ENCODE measurements at regions not wholly inside any gene's neighbourhood (a gene's known extent, or its start where the extent isn't known, plus 50 kb on each side); places are given as distances from the start of the nearest gene placed in this dataset.

GRCh38 chr10:83357004-83357403, 782.3 kb upstream of the GHITM start:
- DNase-seq = no peak
- H3K27ac ChIP-seq = no peak overlapping the region
- no peaks in the 10 kb centered on the region for H3K27me3 ChIP-seq (ENCODE audit: insufficient read depth, low read depth, severe bottlenecking)
- H3K9me3 ChIP-seq (ENCODE audit: severe bottlenecking) = peaks cover 3% of the 10 kb centered on the region
- no peaks in the 10 kb centered on the region for H3K36me3 ChIP-seq
- no peak for TF ChIP-seq CTCF (IDR thresholded peaks at IDR 0.05; ENCODE audit: low read depth, low read length)
- no peak overlapping the region for H3K4me3 ChIP-seq (ENCODE audit: low read depth, low read length)

GRCh38 chr10:83357627-83358026, 781.7 kb upstream of the GHITM start:
- TF ChIP-seq CTCF (IDR thresholded peaks at IDR 0.05; ENCODE audit: low read depth, low read length) = no peak

GRCh38 chr10:83367036-83367435, 772.3 kb upstream of the GHITM start:
- no peaks in the 10 kb centered on the region for H3K36me3 ChIP-seq
- peaks cover 2% of the 10 kb centered on the region for H3K9me3 ChIP-seq (ENCODE audit: severe bottlenecking)
- no peak for DNase-seq
- no peak overlapping the region for H3K27ac ChIP-seq
- H3K27me3 ChIP-seq (ENCODE audit: insufficient read depth, low read depth, severe bottlenecking) = no peaks in the 10 kb centered on the region
- TF ChIP-seq CTCF (IDR thresholded peaks at IDR 0.05; ENCODE audit: low read depth, low read length) = no peak
- no peak overlapping the region for H3K4me3 ChIP-seq (ENCODE audit: low read depth, low read length)

More at GRCh38 chr10:83357627-83358026, 781.7 kb upstream of the GHITM start:
- DNase-seq = no peak
- H3K27ac ChIP-seq = no peak overlapping the region
- H3K9me3 ChIP-seq (ENCODE audit: severe bottlenecking) = peaks cover 5% of the 10 kb centered on the region
- no peaks in the 10 kb centered on the region for H3K36me3 ChIP-seq
- H3K4me3 ChIP-seq (ENCODE audit: low read depth, low read length) = no peak overlapping the region
- H3K27me3 ChIP-seq (ENCODE audit: insufficient read depth, low read depth, severe bottlenecking) = no peaks in the 10 kb centered on the region

GRCh38 chr10:83371696-83372490, 767.4 kb upstream of the GHITM start:
- no peak for TF ChIP-seq CTCF (IDR thresholded peaks at IDR 0.05; ENCODE audit: low read depth, low read length)
- H3K36me3 ChIP-seq = no peaks in the 10 kb centered on the region
- no peaks in the 10 kb centered on the region for H3K9me3 ChIP-seq (ENCODE audit: severe bottlenecking)
- DNase-seq = no peak
- H3K27ac ChIP-seq = no peak overlapping the region
- no peak overlapping the region for H3K4me3 ChIP-seq (ENCODE audit: low read depth, low read length)
- H3K27me3 ChIP-seq (ENCODE audit: insufficient read depth, low read depth, severe bottlenecking) = no peaks in the 10 kb centered on the region

- Histone ChIP-seq H3K4me3 (ENCODE audit: low read depth, low read length) (no peak overlapping the region), H3K9me3 (ENCODE audit: severe bottlenecking) (no peaks in the 10 kb centered on the region), H3K27ac (no peak overlapping the region), H3K36me3 (no peaks in the 10 kb centered on the region), H3K27me3 (ENCODE audit: insufficient read depth, low read depth, severe bottlenecking) (no peaks in the 10 kb centered on the region)
- no peak for TF ChIP-seq CTCF (IDR thresholded peaks at IDR 0.05; ENCODE audit: low read depth, low read length)
- DNase-seq = no peak
Observed at GRCh38 chr10:83372646-83373045, 766.7 kb upstream of the GHITM start.

GRCh38 chr10:83373671-83374070, 765.6 kb upstream of the GHITM start:
- peak; percentile 73 for TF ChIP-seq CTCF (IDR thresholded peaks at IDR 0.05; ENCODE audit: low read depth, low read length)
- no peak overlapping the region for H3K4me3 ChIP-seq (ENCODE audit: low read depth, low read length)
- H3K27ac ChIP-seq = no peak overlapping the region
- H3K36me3 ChIP-seq = no peaks in the 10 kb centered on the region
- H3K27me3 ChIP-seq (ENCODE audit: insufficient read depth, low read depth, severe bottlenecking) = no peaks in the 10 kb centered on the region
- peak; percentile 63 for DNase-seq
- H3K9me3 ChIP-seq (ENCODE audit: severe bottlenecking) = no peaks in the 10 kb centered on the region
